ENCODE measurements at regions not wholly inside any gene's neighbourhood (a gene's known extent, or its start where the extent isn't known, plus 50 kb on each side); places are given as distances from the start of the nearest gene placed in this dataset.

DNA sequence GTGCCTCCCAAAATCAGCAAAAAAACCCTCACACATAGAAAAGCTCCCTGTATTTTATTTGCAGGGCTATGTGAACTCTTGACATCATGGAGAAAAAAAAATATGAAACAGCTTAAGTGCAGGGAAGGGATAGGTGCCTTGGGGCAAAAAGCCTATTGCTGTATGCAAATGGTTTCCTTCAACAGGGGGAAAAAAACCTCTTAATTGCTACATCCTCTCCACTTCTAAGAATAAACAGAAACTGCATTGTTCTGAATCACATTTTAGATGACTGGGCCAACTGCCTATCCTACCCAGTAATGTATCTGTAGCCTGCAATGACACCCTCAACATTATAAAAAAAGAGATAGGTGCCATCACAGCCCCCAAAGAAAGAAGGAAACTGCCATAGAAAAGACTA is 229.4 kb upstream of the GALNTL6 start (continued):
- TF ChIP-seq CTCF (IDR thresholded peaks at IDR 0.05 in 2 of 3, conservative IDR thresholded peaks at IDR 0.05 in 1 of 3; ENCODE audit: borderline replicate concordance in 1 of 3, insufficient read depth in 1 of 3, low read depth in 2 of 3, low read length in 2 of 3): no peak

DNA sequence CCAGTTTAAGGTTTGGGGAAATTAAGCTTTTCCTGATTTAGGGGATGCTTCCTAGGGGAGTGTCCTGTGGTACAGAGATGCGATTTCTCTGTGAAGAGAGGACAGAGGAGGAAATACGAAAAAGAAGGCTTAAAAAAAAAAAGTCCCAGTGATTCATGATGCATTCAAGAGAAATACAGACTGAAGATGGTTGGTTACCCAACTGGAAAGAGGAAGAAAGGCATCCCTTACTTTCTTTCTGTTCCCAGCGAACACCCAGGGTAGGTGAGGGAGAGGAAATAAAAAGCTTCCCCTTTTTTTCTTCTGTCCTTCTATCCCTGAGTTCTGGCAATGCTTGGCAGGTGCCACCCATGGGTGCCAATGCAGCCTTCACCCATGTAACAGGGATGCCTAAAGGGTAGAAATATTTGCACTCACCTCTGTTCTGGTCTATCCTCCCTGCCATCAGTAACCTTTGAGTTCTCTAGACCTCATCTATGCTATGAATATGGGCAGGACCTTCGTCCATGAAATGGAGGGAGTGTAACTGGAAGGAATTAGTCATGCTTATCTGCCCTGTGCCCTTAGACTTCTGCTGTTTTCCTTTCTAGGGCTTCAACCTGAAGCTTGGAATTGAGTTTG is 230.1 kb upstream of the GALNTL6 start:
- no TSS peak for BruUV-seq (replicated peaks)
- H3K9me3 ChIP-seq (ENCODE audit: control insufficient read depth in 1 of 2, insufficient read depth in 1 of 2, low read depth in 1 of 2, low read length in 2 of 2): no peaks in the 10 kb centered on the region
- H3K9ac ChIP-seq (ENCODE audit: low read length): no peak overlapping the region
- RAD21 ChIA-PET (ENCODE audit: low non-redundant PET in 1 of 2, low total read pairs in 2 of 2, uncharacterized antibody in 2 of 2, unreplicated experiment in 2 of 2): no interaction called here
- no peak overlapping the region for H3K4me3 ChIP-seq (replicated peaks in 1 of 2; ENCODE audit: low read depth in 1 of 2, low read length in 2 of 2)
- DNase-seq (ENCODE audit: low read depth, low spot score): no peak
- no peaks in the 10 kb centered on the region for H4K20me1 ChIP-seq (ENCODE audit: insufficient read depth)
- H3K9me2 ChIP-seq (ENCODE audit: insufficient read depth): no peaks in the 10 kb centered on the region
- no peak overlapping the region for H3K4me2 ChIP-seq (ENCODE audit: low read length)
- no peaks in the 10 kb centered on the region for H3K27me3 ChIP-seq (ENCODE audit: insufficient read depth, low read length)
- no peak overlapping the region for H2AFZ ChIP-seq (ENCODE audit: low read depth, low read length, poor library complexity, severe bottlenecking)
- peaks cover 0 to under 1% of the 10 kb centered on the region in 2 experiments; a peak in 1 of 4 replicates for H3K4me1 ChIP-seq (ENCODE audit: control insufficient read depth in 1 of 2, insufficient read depth in 2 of 2, low read length in 2 of 2)
- intact Hi-C loops (cut with micrococcal nuclease): no loop called here
- no peak overlapping the region for H3K27ac ChIP-seq (ENCODE audit: low read depth, low read length)
- no peaks in the 10 kb centered on the region for H3K79me2 ChIP-seq (ENCODE audit: insufficient read depth, low read length)
- no peaks in the 10 kb centered on the region for H3K36me3 ChIP-seq (ENCODE audit: control insufficient read depth in 1 of 2, insufficient read depth in 2 of 2, low read length in 2 of 2)
- POLR2A ChIA-PET: no interaction called here
- no peak for TF ChIP-seq SRF (IDR thresholded peaks at IDR 0.05; ENCODE audit: low read depth)
- no peak for TF ChIP-seq CEBPB (IDR thresholded peaks at IDR 0.05; ENCODE audit: low read depth)
- TF ChIP-seq ZNF274 (IDR thresholded peaks at IDR 0.05; ENCODE audit: low read depth, low read length): no peak
- no peak for TF ChIP-seq CBX3 (IDR thresholded peaks at IDR 0.05; ENCODE audit: low read depth)
- no peak for TF ChIP-seq POLR2A (IDR thresholded peaks at IDR 0.05; ENCODE audit: borderline replicate concordance, extremely low read depth, insufficient read depth, insufficient read length)
- no peak for TF ChIP-seq YY1 (IDR thresholded peaks at IDR 0.05; ENCODE audit: extremely low read depth, insufficient replicate concordance, low read depth, low read length)
- TF ChIP-seq, protein P1, sequence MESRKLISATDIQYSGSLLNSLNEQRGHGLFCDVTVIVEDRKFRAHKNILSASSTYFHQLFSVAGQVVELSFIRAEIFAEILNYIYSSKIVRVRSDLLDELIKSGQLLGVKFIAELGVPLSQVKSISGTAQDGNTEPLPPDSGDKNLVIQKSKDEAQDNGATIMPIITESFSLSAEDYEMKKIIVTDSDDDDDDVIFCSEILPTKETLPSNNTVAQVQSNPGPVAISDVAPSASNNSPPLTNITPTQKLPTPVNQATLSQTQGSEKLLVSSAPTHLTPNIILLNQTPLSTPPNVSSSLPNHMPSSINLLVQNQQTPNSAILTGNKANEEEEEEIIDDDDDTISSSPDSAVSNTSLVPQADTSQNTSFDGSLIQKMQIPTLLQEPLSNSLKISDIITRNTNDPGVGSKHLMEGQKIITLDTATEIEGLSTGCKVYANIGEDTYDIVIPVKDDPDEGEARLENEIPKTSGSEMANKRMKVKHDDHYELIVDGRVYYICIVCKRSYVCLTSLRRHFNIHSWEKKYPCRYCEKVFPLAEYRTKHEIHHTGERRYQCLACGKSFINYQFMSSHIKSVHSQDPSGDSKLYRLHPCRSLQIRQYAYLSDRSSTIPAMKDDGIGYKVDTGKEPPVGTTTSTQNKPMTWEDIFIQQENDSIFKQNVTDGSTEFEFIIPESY (IDR thresholded peaks at IDR 0.05; ENCODE audit: extremely low read depth, insufficient replicate concordance, low read length): no peak
- no peak for TF ChIP-seq MAX (IDR thresholded peaks at IDR 0.05)
- no peak for TF ChIP-seq JUND (IDR thresholded peaks at IDR 0.05)
- TF ChIP-seq SP1 (IDR thresholded peaks at IDR 0.05; ENCODE audit: low read depth): no peak
- TF ChIP-seq ELF1 (IDR thresholded peaks at IDR 0.05; ENCODE audit: borderline replicate concordance, low read depth): no peak
- no peak for TF ChIP-seq CTCF (IDR thresholded peaks at IDR 0.05 in 2 of 3, conservative IDR thresholded peaks at IDR 0.05 in 1 of 3; ENCODE audit: borderline replicate concordance in 1 of 3, insufficient read depth in 1 of 3, low read depth in 2 of 3, low read length in 2 of 3)
- TF ChIP-seq ATF3 (IDR thresholded peaks at IDR 0.05): no peak
- no peak for TF ChIP-seq ZFX (IDR thresholded peaks at IDR 0.05)
- no peak for ATAC-seq
- CTCF ChIA-PET: no interaction called here
